ENCODE measurements at regions not wholly inside any gene's neighbourhood (a gene's known extent, or its start where the extent isn't known, plus 50 kb on each side); places are given as distances from the start of the nearest gene placed in this dataset.

DNA sequence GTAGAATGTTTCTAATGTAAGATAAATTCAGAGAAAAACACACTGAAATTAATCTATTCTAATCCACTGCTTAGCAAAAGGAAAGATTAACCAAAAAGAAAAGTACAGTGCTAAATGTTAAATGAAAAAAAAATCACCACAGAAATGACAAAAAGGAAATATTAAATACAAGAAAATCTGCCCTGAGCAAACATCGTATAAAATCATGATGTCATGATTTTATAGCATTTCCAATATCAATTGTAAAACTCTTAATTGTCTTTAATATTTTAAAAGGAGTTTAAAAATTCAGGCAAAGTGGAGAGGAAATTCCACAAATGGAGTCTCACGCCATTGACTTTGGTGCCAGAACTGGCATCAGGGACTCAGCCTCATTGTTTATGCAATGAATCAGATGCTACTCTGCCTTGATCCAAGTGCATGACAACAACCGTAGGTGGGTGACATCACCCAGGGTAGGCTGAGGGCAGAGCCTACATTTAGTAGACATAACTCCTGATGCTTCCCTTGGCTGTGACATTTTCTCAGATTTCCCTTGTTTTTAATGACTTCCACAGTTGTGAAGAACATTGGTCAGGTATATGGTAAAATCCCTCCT lies 696.8 kb downstream of the SEMA5A start:
- TF ChIP-seq TAF1 (IDR thresholded peaks at IDR 0.05; ENCODE audit: borderline replicate concordance, insufficient read depth, low read length) (no peak), POLR2AphosphoS5 (IDR thresholded peaks at IDR 0.05; ENCODE audit: low read depth, low read length) (no peak), SIN3A (IDR thresholded peaks at IDR 0.05; ENCODE audit: borderline replicate concordance, insufficient read depth, low read length) (no peak), FOXP2 (optimal IDR thresholded peaks at IDR 0.05; ENCODE audit: borderline replicate concordance, extremely low read depth, extremely low read length, insufficient read depth) (no peak)
- TF ChIP-seq, protein P1, sequence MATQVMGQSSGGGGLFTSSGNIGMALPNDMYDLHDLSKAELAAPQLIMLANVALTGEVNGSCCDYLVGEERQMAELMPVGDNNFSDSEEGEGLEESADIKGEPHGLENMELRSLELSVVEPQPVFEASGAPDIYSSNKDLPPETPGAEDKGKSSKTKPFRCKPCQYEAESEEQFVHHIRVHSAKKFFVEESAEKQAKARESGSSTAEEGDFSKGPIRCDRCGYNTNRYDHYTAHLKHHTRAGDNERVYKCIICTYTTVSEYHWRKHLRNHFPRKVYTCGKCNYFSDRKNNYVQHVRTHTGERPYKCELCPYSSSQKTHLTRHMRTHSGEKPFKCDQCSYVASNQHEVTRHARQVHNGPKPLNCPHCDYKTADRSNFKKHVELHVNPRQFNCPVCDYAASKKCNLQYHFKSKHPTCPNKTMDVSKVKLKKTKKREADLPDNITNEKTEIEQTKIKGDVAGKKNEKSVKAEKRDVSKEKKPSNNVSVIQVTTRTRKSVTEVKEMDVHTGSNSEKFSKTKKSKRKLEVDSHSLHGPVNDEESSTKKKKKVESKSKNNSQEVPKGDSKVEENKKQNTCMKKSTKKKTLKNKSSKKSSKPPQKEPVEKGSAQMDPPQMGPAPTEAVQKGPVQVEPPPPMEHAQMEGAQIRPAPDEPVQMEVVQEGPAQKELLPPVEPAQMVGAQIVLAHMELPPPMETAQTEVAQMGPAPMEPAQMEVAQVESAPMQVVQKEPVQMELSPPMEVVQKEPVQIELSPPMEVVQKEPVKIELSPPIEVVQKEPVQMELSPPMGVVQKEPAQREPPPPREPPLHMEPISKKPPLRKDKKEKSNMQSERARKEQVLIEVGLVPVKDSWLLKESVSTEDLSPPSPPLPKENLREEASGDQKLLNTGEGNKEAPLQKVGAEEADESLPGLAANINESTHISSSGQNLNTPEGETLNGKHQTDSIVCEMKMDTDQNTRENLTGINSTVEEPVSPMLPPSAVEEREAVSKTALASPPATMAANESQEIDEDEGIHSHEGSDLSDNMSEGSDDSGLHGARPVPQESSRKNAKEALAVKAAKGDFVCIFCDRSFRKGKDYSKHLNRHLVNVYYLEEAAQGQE (IDR thresholded peaks at IDR 0.05; ENCODE audit: insufficient read depth in 1 of 2, low read depth in 2 of 2, low read length in 2 of 2), result no peak

DNA sequence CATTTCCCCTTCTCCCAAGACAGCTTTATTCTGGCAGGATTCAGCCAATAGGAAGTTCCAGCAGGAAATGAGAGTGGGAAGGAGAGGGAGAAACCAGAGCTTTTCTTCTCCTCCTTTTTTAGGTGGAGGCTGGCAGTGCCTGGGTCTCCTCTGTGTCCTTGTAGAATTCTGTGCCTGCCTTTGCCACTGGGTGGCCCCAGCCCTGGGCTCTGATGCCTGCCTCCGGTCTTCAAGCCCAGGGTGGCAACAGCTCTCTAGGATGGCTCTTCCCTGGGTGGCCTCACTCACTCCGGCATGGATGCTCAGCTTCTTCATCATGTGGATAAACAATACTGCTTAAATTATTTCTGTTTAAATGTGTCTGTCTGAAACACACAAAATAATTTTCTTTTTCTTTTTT lies 694.8 kb downstream of the SEMA5A start:
- TF ChIP-seq FOXP2 (optimal IDR thresholded peaks at IDR 0.05; ENCODE audit: borderline replicate concordance, extremely low read depth, extremely low read length, insufficient read depth), result no peak
- no peak for TF ChIP-seq POLR2AphosphoS5 (IDR thresholded peaks at IDR 0.05; ENCODE audit: low read depth, low read length)
- no peak for TF ChIP-seq TAF1 (IDR thresholded peaks at IDR 0.05; ENCODE audit: borderline replicate concordance, insufficient read depth, low read length)

DNA sequence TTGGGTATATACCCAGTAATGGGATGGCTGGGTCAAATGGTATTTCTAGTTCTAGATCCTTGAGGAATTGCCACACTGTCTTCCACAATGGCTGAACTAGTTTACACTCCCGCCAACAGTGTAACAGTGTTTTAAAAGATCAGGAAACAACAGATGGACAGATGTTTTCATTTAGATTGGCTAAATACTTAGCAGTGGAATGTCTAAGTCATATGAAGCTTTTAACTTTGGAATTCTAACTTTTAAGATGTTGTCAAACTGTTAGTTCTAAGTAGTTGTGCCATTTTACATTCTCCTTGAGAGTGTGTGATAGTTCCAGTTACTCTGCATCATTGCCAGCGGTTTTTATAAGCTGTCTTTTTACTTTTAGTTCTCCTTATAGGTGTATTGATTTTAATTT lies 688.8 kb downstream of the SEMA5A start:
- no peak for TF ChIP-seq TAF1 (IDR thresholded peaks at IDR 0.05; ENCODE audit: borderline replicate concordance, insufficient read depth, low read length)
- TF ChIP-seq, protein P1 (IDR thresholded peaks at IDR 0.05; ENCODE audit: insufficient read depth in 1 of 2, low read depth in 2 of 2, low read length in 2 of 2), result no peak
- TF ChIP-seq POLR2AphosphoS5 (IDR thresholded peaks at IDR 0.05; ENCODE audit: low read depth, low read length), result no peak

DNA sequence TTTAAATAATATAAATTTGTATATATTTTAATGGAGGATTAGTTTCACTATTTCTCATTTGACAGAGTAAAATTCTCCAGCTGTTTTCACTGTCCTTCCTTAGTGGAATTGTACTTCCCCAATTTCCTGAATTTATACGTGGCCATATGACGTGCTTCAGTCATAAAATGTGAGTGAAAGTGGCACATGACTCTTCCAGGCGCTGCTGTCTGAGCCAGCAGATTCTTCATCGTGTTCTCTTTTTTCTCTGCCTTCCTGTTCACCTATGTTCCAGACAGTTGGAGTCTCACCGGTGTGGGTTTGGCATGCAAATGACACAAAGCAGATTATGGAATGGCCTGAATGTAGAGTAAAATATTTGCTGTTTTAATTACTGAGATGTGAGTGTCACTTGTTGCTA lies 684.1 kb downstream of the SEMA5A start:
- TF ChIP-seq TAF1 (IDR thresholded peaks at IDR 0.05; ENCODE audit: borderline replicate concordance, insufficient read depth, low read length) (no peak), SIN3A (IDR thresholded peaks at IDR 0.05; ENCODE audit: borderline replicate concordance, insufficient read depth, low read length) (no peak), FOXP2 (optimal IDR thresholded peaks at IDR 0.05; ENCODE audit: borderline replicate concordance, extremely low read depth, extremely low read length, insufficient read depth) (no peak), POLR2AphosphoS5 (IDR thresholded peaks at IDR 0.05; ENCODE audit: low read depth, low read length) (no peak)
- TF ChIP-seq, protein P1 (IDR thresholded peaks at IDR 0.05; ENCODE audit: insufficient read depth in 1 of 2, low read depth in 2 of 2, low read length in 2 of 2), result no peak

DNA sequence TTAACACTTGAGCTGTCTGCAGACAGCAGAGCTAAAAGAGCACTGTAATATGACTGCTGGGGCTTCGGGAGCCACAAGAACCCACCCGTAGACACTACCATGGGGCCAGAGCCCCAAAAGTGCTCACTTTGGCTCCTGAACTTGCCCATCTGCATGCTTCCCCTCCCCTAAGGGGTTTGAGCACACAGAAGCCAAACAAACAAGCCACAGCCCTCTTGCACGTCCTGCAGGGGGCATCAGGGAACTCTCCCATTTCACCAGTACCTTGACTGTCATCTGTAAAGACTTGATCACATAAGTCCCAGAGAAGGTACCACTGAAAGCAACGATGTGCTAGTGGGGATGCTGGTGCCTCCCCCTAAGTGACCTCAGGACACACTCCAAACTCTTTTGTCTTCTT lies 681.8 kb downstream of the SEMA5A start:
- TF ChIP-seq POLR2AphosphoS5 (IDR thresholded peaks at IDR 0.05; ENCODE audit: low read depth, low read length) (no peak), TAF1 (IDR thresholded peaks at IDR 0.05; ENCODE audit: borderline replicate concordance, insufficient read depth, low read length) (no peak), SIN3A (IDR thresholded peaks at IDR 0.05; ENCODE audit: borderline replicate concordance, insufficient read depth, low read length) (no peak), FOXP2 (optimal IDR thresholded peaks at IDR 0.05; ENCODE audit: borderline replicate concordance, extremely low read depth, extremely low read length, insufficient read depth) (no peak)
- TF ChIP-seq, protein P1 (IDR thresholded peaks at IDR 0.05; ENCODE audit: insufficient read depth in 1 of 2, low read depth in 2 of 2, low read length in 2 of 2), result no peak

All from PFSK-1 (cell line).